Activated CD4-positive, alpha-beta memory T cell treated with anti-CD3 and anti-CD28 coated beads for 36 hours (primary cell): ENCODE measurements at regions not wholly inside any gene's neighbourhood (a gene's known extent, or its start where the extent isn't known, plus 50 kb on each side); places are given as distances from the start of the nearest gene placed in this dataset.

Experiments
- CTCF ChIA-PET: fragments of 350-600 bp; sonication (Branson Sonifier 250); formaldehyde crosslinking; loops from one replicate; lab custom pipeline; 2021; ENCODE audit warnings: antibody characterized with exemption, inconsistent platforms; lab: Charles Lee
- POLR2A ChIA-PET: fragments of 350-600 bp; sonication (Branson Sonifier 250); formaldehyde crosslinking; loops from one replicate; lab custom pipeline; 2021; ENCODE audit warnings: antibody characterized with exemption; lab: Charles Lee
- DNase-seq: peaks from one replicate; pipeline ENCODE4 v3.0.0-alpha.2; 2020
- H3K27ac Mint-ChIP-seq: one replicate; pipeline ENCODE4 v1.8.0; 2021; ENCODE audit warnings: mixed read lengths
- H3K27me3 Mint-ChIP-seq: one replicate; pipeline ENCODE4 v1.8.0; 2021; ENCODE audit warnings: mixed read lengths
- H3K36me3 Mint-ChIP-seq: one replicate; pipeline ENCODE4 v1.8.0; 2021; ENCODE audit warnings: mixed read lengths
- H3K4me1 Mint-ChIP-seq: one replicate; pipeline ENCODE4 v1.8.0; 2021; ENCODE audit warnings: low read depth, mixed read lengths
- H3K4me3 Mint-ChIP-seq: one replicate; pipeline ENCODE4 v1.8.0; 2021; ENCODE audit warnings: mild to moderate bottlenecking, mixed read lengths
- H3K9me3 Mint-ChIP-seq: one replicate; pipeline ENCODE4 v1.8.0; 2021; ENCODE audit warnings: mixed read lengths
- intact Hi-C: fragments of 100-400 bp; cut with micrococcal nuclease; formaldehyde crosslinking; loops from one replicate; pipeline ENCODE4 v1.15.1; 2023

DNA sequence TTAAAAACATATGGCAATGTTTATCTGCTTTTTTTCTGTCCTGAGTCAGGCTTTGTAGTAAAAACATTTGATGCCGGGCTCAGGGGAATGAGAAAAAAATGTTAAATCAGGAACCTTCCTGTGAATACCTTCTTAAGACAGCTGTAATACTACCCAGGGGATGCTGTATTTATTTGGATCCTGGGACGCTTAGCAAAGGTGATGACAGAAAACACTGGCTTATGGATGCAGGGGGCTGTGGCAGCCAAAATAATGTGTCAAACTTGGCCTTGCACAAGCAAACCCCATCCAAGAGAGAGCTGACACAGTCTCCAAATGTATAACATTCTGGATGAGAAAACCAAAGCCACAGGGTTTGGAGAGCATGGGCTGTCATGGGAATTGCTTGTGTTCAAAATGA lies 438.2 kb upstream of the PROK2 start:
- peaks cover 3% of the 10 kb centered on the region for H3K27me3 Mint-ChIP-seq
- intact Hi-C loops = no loop called here
- ChIA-PET POLR2A (no interaction called here), CTCF (interaction anchor here (0.6 kb wide), 1 partner anchor 348 kb away, joined by 3 read pairs; no protein-coding TSS in a partner anchor)
- peaks cover 35% of the 10 kb centered on the region for H3K9me3 Mint-ChIP-seq
- peaks cover 2% of the 10 kb centered on the region for H3K4me1 Mint-ChIP-seq
- H3K27ac Mint-ChIP-seq = no peak overlapping the region
- no peak for DNase-seq
- no peak overlapping the region for H3K4me3 Mint-ChIP-seq
- H3K36me3 Mint-ChIP-seq = peaks cover 9% of the 10 kb centered on the region

DNA sequence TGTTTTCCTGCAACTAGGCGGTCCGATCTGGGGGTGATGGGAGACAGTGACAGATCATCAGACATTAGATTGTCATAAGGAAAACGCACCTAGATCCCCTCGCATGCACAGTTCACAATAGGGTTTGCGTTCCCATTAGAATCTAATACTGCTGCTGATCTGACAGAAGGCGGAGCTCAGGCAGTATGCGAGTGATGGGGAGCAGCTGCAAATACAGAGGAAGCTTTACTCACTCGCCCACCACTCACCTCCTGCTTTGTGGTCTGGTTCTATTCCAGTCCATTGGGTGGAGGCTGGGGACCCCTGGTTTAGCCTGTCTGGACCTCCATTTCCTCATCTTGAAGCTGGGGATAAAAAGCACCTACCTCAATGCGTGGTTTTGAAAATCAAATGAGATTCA lies 437.5 kb upstream of the PROK2 start:
- Mint-ChIP-seq H3K27ac (no peak overlapping the region), H3K4me1 (no peaks in the 10 kb centered on the region), H3K36me3 (peaks cover 9% of the 10 kb centered on the region), H3K4me3 (no peak overlapping the region), H3K27me3 (peaks cover 3% of the 10 kb centered on the region), H3K9me3 (peaks cover 35% of the 10 kb centered on the region)
- intact Hi-C loops = no loop called here
- ChIA-PET POLR2A (no interaction called here), CTCF (interaction anchor here (0.6 kb wide), 1 partner anchor 347 kb away, joined by 3 read pairs; no protein-coding TSS in a partner anchor)
- no peak for DNase-seq

DNA sequence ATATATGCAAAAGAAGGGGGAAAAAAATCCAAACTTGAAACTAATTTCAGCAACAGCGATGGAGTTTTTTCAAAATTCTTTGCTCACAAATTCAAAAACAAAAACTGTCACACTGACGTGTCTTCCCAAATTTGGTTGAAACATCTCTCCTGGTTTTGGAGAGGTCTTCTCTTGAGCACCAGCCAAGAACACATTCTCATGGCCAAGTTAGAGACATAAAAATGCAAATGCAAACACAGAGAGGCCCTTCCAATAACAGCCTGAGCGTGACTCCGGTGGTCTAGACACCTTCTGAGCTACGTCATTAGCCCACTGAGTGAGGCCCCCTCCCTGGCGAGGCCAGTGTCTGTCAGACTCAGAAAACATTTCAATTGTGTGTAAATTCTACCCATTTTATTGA lies 436.0 kb upstream of the PROK2 start:
- peaks cover 6% of the 10 kb centered on the region for H3K36me3 Mint-ChIP-seq
- CTCF ChIA-PET = no interaction called here
- no peak overlapping the region for H3K4me3 Mint-ChIP-seq
- peaks cover 3% of the 10 kb centered on the region for H3K27me3 Mint-ChIP-seq
- POLR2A ChIA-PET = no interaction called here
- H3K4me1 Mint-ChIP-seq = no peaks in the 10 kb centered on the region
- peaks cover 26% of the 10 kb centered on the region for H3K9me3 Mint-ChIP-seq
- intact Hi-C loops = no loop called here
- no peak overlapping the region for H3K27ac Mint-ChIP-seq
- no peak for DNase-seq

DNA sequence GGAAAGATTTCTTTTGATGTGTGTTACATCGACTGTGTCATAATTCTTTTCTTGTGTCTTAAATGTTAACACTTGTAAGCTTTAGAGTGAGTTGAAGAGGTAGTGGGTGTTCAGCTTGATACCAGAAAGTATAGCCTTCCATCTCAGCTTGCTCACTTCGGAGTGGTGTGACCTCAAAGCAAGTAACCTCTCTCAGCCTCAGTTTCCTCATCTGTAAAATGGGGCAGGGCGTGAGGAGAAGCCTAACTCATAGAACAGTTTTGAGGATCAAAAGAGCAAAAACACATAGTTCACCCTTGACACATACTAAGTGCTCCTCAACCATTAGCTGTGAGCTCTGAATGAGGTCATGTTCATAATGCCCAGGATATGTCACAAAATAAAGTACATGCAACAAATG lies 434.8 kb upstream of the PROK2 start:
- Mint-ChIP-seq H3K36me3 (peaks cover 3% of the 10 kb centered on the region), H3K27ac (no peak overlapping the region), H3K9me3 (peaks cover 15% of the 10 kb centered on the region), H3K4me3 (no peak overlapping the region), H3K27me3 (peaks cover 3% of the 10 kb centered on the region), H3K4me1 (no peaks in the 10 kb centered on the region)
- intact Hi-C loops = no loop called here
- CTCF ChIA-PET = no interaction called here
- DNase-seq = no peak
- POLR2A ChIA-PET = no interaction called here

DNA sequence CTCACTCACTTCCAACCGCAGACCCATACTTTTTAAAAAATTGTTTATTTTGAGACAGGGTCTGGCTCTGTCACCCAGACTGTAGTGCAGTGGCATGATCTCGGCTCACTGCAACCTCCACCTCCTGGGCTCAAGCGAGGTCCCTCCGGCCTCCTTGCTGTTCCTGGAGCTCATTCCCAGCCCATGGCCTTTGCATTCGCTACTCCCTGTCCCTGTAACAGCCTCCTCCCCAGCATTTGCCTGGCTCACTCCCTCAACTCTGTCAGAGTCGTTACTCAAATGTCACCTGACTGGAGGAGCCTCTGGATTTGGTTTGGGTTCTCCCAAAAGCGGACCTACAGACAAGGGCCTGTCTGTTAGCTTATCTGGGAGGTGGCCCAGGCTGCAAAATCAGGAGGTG lies 432.6 kb upstream of the PROK2 start:
- DNase-seq = no peak
- ChIA-PET CTCF (interaction anchor here (1.5 kb wide), 1 partner anchor 487 kb away, joined by 4 read pairs; no protein-coding TSS in a partner anchor), POLR2A (no interaction called here)
- peaks cover 3% of the 10 kb centered on the region for H3K27me3 Mint-ChIP-seq
- H3K9me3 Mint-ChIP-seq = no peaks in the 10 kb centered on the region
- intact Hi-C loops = no loop called here
- H3K27ac Mint-ChIP-seq = no peak overlapping the region
- no peaks in the 10 kb centered on the region for H3K36me3 Mint-ChIP-seq
- H3K4me1 Mint-ChIP-seq = no peaks in the 10 kb centered on the region
- H3K4me3 Mint-ChIP-seq = no peak overlapping the region

DNA sequence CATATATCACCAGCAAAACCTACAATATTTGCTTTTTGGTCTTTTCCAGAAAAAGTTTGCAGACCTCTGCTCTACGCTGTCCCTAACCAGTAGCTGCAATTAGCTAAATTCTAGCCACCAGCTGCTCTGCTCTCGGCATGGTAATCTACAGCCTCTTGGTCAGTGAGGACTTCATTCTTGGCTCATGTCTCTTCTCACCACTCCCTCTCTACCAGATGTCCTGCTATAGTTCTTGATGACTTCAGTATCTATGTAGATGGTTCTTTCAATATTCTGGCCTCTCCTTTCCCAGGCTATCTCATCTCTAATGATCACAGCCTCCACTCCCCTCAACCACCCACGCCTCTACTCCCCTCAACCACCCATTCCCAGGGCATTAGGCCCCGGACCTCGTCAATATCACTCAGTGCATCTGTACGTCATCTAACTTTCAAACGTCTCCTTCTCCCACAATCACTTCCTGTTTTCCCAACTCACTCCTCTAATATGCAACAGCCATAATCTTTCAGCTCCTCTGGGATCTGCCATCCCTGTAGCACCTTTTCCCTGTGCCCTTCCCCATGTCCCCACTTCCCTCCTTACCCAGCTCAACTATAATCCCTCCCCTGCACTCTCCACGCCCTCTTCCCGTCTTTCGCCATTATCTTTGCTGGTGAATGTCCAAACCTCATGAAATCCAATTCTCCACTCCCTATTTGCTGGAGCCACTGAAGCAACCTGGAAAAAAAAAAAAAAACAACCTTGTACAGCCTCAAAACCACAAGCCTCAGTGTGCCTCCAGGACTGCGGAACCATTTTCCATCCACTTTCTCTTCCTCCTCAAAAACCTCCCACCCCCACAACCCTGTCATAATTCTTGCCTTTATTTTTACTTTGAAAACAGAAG lies 429.4 kb upstream of the PROK2 start:
- intact Hi-C loops = no loop called here
- CTCF ChIA-PET = interaction anchor here (0.6 kb wide), 1 partner anchor 19 kb away, joined by 3 read pairs; no protein-coding TSS in a partner anchor

DNA sequence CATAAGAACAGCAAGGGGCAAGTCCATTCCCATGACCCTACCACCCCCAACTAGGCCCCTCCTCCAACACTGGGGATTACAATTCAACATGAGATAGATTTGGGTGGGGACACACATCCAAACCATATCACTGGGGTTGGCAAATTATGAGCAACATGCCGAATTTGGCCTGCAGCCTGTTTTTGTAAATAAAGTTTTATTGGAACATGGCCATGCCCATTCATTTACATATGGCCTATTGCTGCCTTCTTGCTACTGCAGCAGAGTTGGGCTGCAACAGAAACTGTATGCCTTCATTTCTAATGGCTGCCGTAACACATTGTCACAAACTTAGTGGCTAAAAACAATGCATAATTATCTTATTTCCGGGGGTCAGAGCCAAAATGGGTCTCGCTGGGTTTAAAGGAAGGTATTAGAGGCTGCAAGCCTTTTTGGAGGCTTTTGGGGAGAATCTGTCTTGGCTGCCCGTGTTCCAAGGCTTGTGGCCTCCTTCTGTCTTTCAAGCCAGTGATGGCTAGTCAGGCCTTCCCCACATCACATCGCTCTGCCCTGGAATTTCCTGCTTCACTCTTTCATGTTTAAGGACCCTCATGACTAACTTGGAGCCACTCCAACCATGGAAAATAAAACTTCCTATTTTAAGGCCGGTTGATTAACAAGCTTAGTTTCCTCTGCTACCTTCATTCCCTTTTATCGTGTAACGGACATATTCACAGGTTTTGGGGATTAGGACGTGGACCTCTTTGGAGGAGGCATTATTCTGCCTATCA lies 428.5 kb upstream of the PROK2 start:
- H3K4me1 Mint-ChIP-seq = no peaks in the 10 kb centered on the region
- H3K9me3 Mint-ChIP-seq = no peaks in the 10 kb centered on the region
- no peak for DNase-seq
- H3K4me3 Mint-ChIP-seq = no peak overlapping the region
- no peaks in the 10 kb centered on the region for H3K36me3 Mint-ChIP-seq
- POLR2A ChIA-PET = no interaction called here
- no peak overlapping the region for H3K27ac Mint-ChIP-seq
- no peaks in the 10 kb centered on the region for H3K27me3 Mint-ChIP-seq
- intact Hi-C loops = no loop called here
- CTCF ChIA-PET = no interaction called here

More for the DNA sequence above, 429.4 kb upstream of the PROK2 start:
- no peak for DNase-seq
- no peak overlapping the region for H3K4me3 Mint-ChIP-seq
- no peaks in the 10 kb centered on the region for H3K36me3 Mint-ChIP-seq
- H3K4me1 Mint-ChIP-seq = no peaks in the 10 kb centered on the region
- H3K27me3 Mint-ChIP-seq = no peaks in the 10 kb centered on the region
- POLR2A ChIA-PET = interaction anchor here (0.5 kb wide), 1 partner anchor 583 kb away, joined by 3 read pairs; no protein-coding TSS in a partner anchor
- no peaks in the 10 kb centered on the region for H3K9me3 Mint-ChIP-seq
- H3K27ac Mint-ChIP-seq = no peak overlapping the region

DNA sequence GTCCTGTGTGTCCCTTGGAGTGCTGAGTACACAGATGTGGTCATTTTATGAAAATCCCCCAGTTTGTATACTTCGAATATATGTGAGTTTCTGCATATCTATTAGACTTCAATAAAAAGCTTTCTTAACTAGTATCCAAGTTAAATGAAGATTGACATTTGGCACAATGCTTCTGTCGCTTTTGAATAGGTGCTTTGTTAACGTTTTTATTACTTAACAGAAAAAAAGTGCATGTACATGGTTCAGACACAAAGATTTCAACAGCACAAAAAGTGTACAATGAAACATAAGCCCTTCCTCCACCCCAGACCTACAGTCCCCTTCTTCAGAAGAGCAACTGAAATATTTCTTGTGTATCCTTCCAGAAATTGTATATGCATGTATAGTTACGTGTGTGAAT lies 427.4 kb upstream of the PROK2 start:
- Mint-ChIP-seq H3K4me1 (no peaks in the 10 kb centered on the region), H3K27ac (no peak overlapping the region), H3K27me3 (no peaks in the 10 kb centered on the region), H3K4me3 (no peak overlapping the region), H3K36me3 (no peaks in the 10 kb centered on the region), H3K9me3 (no peaks in the 10 kb centered on the region)
- POLR2A ChIA-PET = no interaction called here
- CTCF ChIA-PET = no interaction called here
- intact Hi-C loops = no loop called here
- no peak for DNase-seq

DNA sequence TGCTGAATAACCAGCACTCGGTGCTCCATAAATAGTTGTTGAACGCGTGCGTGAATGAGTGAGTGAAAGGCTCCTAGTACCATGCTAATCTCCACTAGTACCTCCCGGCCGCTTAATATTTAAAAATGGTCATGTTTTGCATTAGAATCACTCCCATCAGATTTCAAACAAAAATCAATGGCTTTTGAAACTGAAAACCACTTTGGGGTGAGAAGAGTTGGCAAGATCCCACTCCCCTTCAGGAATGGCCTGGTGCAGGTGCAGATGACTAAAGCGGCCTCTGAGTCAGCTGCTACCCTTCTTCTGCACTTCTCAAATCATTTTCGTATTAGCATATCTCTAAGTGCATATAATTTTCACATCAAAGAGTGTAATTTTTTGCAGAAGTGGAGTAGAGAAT lies 425.3 kb upstream of the PROK2 start:
- Mint-ChIP-seq H3K4me3 (no peak overlapping the region), H3K9me3 (no peaks in the 10 kb centered on the region), H3K36me3 (no peaks in the 10 kb centered on the region), H3K27me3 (no peaks in the 10 kb centered on the region), H3K4me1 (no peaks in the 10 kb centered on the region), H3K27ac (no peak overlapping the region)
- DNase-seq = no peak
- ChIA-PET POLR2A (no interaction called here), CTCF (no interaction called here)
- intact Hi-C loops = no loop called here

DNA sequence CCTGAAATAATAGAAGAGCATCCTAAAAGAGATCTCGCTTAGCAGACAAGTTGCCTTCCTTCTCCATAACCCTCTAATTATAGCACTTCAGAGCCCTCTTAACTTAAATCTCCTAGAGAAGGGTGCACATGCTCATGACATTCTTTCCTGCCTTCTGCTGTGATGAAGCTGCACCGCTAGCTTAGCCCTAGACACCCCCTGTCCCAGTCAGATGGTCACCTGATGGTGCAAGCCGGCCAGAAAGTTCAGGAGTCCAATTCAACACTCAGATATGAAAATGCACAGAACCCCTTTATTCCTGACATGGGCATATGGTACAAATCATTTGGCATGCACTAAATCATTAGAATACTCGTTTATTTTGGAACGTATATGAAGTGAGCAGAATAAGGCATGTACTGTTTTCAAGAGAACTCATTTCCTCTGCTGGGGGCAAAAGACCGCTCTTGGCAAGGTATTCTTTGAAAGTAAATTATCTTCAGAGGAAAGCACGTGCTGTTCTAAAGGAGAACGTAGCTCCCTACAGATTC lies 420.4 kb upstream of the PROK2 start:
- Mint-ChIP-seq H3K4me1 (no peaks in the 10 kb centered on the region), H3K27ac (no peak overlapping the region), H3K27me3 (peaks cover 5% of the 10 kb centered on the region), H3K9me3 (peaks cover 8% of the 10 kb centered on the region), H3K4me3 (no peak overlapping the region), H3K36me3 (peaks cover 6% of the 10 kb centered on the region)
- intact Hi-C loops = no loop called here
- DNase-seq = no peak
- ChIA-PET POLR2A (no interaction called here), CTCF (no interaction called here)

DNA sequence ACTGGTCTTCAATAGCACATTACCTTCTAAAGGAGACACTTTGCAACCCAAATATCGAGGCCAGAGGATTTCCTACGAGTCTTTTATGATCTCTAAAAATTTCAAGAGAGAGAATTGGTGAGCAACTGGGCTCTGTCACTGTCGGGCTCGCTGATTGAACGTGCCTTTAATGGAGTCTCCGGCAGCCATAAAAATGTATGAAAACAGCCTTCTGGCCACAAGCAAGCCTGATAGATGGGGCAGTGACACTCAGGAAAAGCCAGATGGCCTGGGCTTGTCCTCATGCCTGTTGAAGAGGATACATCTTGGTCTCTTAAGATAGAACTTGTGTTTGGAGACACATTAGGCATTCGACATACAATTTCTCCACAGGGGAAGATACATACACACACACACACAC lies 419.5 kb upstream of the PROK2 start:
- DNase-seq = no peak
- H3K27ac Mint-ChIP-seq = no peak overlapping the region
- ChIA-PET CTCF (no interaction called here), POLR2A (no interaction called here)
- no peak overlapping the region for H3K4me3 Mint-ChIP-seq
- H3K4me1 Mint-ChIP-seq = no peaks in the 10 kb centered on the region
- peaks cover 5% of the 10 kb centered on the region for H3K27me3 Mint-ChIP-seq
- H3K36me3 Mint-ChIP-seq = peaks cover 6% of the 10 kb centered on the region
- peaks cover 13% of the 10 kb centered on the region for H3K9me3 Mint-ChIP-seq
- intact Hi-C loops = no loop called here

DNA sequence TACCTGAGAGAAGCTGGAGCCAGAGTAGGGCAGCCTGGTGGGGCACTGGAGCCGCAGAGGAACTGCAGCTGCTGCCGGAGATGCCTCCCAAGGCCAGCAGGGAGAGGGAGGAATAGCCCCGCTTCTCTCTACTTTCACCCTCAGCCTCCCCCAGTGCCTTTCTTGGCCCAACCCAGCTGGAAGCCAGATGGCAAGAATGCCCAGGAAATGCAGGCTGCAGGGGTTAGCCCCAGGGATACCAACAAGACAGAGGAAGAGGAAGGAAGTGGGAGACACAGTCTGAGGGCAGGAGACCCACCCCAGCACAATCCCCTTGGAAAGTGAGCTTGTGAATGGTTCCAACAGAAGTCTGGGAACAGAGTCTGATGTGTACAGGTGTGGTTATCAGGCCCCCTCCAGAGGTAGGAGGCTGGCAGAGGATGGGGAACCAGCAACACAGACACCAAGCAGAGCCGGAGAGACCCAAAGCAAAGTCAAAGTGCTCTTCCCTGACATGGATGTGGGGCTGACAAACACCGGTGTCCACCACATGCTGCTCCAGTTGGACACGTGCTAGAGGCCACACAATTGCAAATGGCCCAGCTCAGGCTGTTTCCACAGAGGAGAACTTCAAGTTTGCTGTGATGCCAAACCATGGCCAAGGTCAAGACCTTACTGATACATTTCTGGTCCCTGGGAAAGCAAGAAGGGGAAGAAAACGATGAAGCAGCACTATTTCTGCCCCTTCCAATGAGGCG lies 418.8 kb upstream of the PROK2 start:
- DNase-seq = no peak
- CTCF ChIA-PET = no interaction called here
- H3K36me3 Mint-ChIP-seq = peaks cover 6% of the 10 kb centered on the region
- intact Hi-C loops = no loop called here
- no peak overlapping the region for H3K27ac Mint-ChIP-seq
- POLR2A ChIA-PET = no interaction called here
- no peaks in the 10 kb centered on the region for H3K4me1 Mint-ChIP-seq
- peaks cover 5% of the 10 kb centered on the region for H3K27me3 Mint-ChIP-seq
- H3K9me3 Mint-ChIP-seq = peaks cover 13% of the 10 kb centered on the region
- no peak overlapping the region for H3K4me3 Mint-ChIP-seq
